Suprapubic skin (tissue), 4 donors: ENCODE measurements at regions not wholly inside any gene's neighbourhood (a gene's known extent, or its start where the extent isn't known, plus 50 kb on each side); places are given as distances from the start of the nearest gene placed in this dataset.

Experiments
- EP300 ChIP-seq: sonication (generic); formaldehyde crosslinking; IDR thresholded peaks from one replicate; pipeline ENCODE4 v1.6.1; 2017; ENCODE audit warnings: antibody characterized with exemption
- POLR2A ChIP-seq, 2 donors: fragments of 450-650 bp; IDR thresholded peaks; one replicate each; pipeline ENCODE4 v1.6.1; 2017; ENCODE audit warnings: antibody characterized with exemption in 2 of 2, mild to moderate bottlenecking in 2 of 2, moderate library complexity in 2 of 2
- POLR2AphosphoS5 ChIP-seq, 3 donors: sonication (generic); formaldehyde crosslinking; IDR thresholded peaks; one replicate each; pipeline ENCODE4 v1.6.1; 2017; ENCODE audit warnings: antibody characterized with exemption in 3 of 3
- TF ChIP-seq, protein P1 (sequence below), 2 donors: fragments of 200-600 bp in 1 of 2; fragments of 450-650 bp in 1 of 2; sonication (generic) in 1 of 2; IDR thresholded peaks; one replicate each; pipeline ENCODE4 v1.5.1; 2016 to 2019; ENCODE audit warnings: antibody characterized with exemption in 2 of 2, mild to moderate bottlenecking in 1 of 2, moderate library complexity in 1 of 2

DNA sequence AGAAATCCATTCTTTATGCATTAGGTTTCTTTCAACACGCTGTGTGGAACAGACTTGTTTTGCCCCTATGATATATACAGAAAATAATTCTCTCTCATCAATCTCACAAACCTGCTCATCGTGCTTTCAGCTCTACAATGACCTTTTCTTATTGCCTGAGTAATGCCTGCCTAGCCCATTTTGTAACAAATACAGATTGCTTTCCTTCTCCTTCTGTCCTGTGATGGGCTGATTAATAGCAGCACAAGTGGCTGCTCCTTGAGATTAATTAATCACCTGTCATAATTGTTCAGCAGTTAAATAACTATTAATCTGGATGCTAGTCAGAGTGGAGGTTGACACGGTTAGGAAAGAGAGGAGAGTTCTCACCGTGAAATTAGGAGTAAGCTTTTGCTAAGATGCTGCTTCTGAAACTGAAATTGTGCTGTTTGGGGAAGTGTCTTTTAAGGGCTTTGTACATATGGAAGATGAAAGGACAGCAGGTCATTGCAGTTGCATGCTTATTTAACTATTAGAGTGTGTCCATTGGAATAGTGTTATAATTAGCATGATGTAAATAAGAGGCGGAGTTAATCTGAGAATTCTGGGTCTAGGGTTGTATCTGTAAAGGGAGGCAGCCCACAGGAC lies 1430.5 kb downstream of the FAM181B start:
- TF ChIP-seq, protein P1, sequence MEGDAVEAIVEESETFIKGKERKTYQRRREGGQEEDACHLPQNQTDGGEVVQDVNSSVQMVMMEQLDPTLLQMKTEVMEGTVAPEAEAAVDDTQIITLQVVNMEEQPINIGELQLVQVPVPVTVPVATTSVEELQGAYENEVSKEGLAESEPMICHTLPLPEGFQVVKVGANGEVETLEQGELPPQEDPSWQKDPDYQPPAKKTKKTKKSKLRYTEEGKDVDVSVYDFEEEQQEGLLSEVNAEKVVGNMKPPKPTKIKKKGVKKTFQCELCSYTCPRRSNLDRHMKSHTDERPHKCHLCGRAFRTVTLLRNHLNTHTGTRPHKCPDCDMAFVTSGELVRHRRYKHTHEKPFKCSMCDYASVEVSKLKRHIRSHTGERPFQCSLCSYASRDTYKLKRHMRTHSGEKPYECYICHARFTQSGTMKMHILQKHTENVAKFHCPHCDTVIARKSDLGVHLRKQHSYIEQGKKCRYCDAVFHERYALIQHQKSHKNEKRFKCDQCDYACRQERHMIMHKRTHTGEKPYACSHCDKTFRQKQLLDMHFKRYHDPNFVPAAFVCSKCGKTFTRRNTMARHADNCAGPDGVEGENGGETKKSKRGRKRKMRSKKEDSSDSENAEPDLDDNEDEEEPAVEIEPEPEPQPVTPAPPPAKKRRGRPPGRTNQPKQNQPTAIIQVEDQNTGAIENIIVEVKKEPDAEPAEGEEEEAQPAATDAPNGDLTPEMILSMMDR (IDR thresholded peaks at IDR 0.05): no peak
- TF ChIP-seq POLR2A (IDR thresholded peaks at IDR 0.05) (no peak), POLR2AphosphoS5 (IDR thresholded peaks at IDR 0.05) (no peak), EP300 (no peak)
